Stimulated activated CD4-positive, alpha-beta T cell treated with anti-CD3 and anti-CD28 coated beads, Interleukin-1b, Interleukin-23, amount 100 ng/mL, for 24 hours (primary cell): ENCODE measurements at regions not wholly inside any gene's neighbourhood (a gene's known extent, or its start where the extent isn't known, plus 50 kb on each side); places are given as distances from the start of the nearest gene placed in this dataset.

Experiments
- DNase-seq, 4 experiments: peaks; one replicate each; pipeline ENCODE4 v3.0.0-alpha.2; 2020; ENCODE audit warnings: low read depth in 4 of 4, low spot score in 1 of 4

- no peak for DNase-seq
Measured at GRCh38 chr6:129920103-129920798, 59.1 kb upstream of the TMEM244 start.

DNA sequence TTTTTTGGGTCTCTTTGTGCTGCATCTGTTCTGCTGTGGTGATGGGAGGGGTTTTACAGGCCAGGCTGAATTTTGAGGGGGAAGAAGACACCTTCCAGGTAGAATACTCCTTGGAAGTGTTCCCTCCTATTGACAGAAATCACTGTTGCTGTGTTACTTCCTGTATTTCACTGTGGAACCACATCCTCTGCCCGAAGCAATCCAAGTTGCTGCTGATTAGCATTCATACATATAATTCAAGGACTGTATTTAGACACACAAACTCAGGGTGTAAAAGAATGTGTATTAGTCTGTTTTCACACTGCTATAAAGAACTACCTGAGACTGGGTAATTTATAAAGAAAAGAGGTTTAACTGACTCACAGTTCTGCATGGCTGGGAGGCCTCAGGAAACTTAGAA is 50.6 kb upstream of the TMEM244 start:
- DNase-seq: no peak
